ENCODE measurements at regions not wholly inside any gene's neighbourhood (a gene's known extent, or its start where the extent isn't known, plus 50 kb on each side); places are given as distances from the start of the nearest gene placed in this dataset.

- DNase-seq (ENCODE audit: low read depth in 3 of 3), result no peak
Observed at GRCh38 chr10:3413937-3414666, 241.5 kb upstream of the PITRM1 start.

DNA sequence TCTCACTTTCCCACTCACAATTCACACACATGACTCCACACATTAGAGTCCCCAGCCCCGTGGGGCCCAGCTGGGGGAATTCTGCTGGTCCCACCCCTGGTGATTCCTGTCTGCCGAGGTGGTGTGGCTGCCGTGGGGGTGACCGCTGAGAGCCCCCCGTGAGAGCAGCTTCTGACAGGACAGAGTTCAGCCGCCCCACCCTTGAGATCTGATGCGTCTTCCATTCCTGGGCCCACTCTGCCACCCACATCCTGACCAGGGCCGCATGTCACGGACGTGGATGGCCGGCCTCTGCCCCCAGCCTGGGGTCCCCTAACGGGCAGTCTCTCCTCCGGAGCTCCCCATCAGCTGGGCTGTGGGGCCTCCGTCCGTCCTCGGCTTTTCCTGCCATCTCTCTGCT, 240.1 kb upstream of the PITRM1 start:
- DNase-seq (ENCODE audit: low read depth in 3 of 3), result no peak

DNA sequence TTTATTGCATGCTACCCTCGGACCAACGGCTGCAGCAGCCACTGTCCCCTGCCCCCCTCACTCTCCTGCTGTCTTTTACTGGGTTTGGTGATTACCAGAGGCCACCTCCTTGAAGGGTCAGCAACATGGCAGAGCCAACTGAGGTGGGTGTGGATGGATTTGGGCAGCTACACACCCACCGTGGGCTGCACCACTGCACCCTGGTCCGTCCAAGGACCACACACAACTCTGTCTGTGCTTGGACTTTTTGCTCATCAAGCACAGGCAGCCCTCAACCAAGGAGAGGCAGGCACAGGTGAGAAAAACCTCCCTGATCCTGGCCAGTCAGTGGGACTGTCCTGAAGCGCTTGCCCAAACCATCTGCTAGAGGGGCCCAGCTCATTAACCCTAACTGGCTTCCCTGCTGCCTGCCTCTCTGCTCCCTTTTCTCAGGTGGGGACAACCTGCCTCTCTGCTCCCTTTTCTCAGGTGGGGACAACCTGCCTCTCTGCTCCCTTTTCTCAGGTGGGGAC, 239.5 kb upstream of the PITRM1 start:
- DNase-seq (ENCODE audit: low read depth in 3 of 3), result no peak

DNA sequence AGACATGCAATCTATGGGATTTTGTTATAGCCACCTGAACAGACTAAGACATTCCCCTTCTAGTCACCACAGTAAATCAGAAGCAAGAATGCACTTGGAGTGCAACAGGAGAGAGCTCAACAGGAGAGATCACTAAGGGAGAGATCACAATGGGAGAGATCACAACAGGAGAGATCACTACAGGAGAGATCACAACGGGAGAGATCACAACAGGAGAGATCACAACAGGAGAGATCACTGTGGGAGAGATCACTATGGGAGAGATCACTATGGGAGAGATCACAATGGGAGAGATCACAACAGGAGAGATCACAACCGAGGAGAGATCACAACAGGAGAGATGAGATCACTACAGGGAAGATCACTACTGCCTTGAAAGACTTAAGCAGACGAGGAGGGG, 238.5 kb upstream of the PITRM1 start:
- DNase-seq (ENCODE audit: low read depth in 3 of 3), result no peak

- DNase-seq (ENCODE audit: low read depth in 3 of 3), result no peak
Observed at GRCh38 chr10:3409928-3410327, 237.3 kb upstream of the PITRM1 start.

GRCh38 chr10:3408603-3409365, 236.2 kb upstream of the PITRM1 start:
- DNase-seq (ENCODE audit: low read depth in 3 of 3), result no peak

DNA sequence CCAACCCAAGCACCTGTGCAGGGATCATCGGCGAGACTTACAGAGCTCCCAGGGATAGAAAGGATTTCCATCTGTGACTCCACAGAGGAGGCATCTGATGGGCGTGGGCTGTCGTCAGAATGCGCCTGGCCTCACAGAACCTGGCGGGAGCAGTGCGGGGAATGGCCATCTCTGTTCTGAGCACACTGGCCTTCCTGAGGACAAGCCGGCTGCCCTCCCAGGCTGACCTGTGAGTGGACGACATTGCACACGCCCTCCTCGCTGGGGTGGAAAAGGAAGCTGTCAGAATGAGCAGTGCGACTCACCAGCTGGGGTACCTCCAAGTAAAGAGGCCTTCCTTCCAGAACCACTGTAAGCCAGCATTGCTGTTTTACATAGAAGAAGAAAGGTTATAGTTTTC, 234.6 kb upstream of the PITRM1 start:
- no peak for DNase-seq (ENCODE audit: low read depth in 3 of 3)

DNA sequence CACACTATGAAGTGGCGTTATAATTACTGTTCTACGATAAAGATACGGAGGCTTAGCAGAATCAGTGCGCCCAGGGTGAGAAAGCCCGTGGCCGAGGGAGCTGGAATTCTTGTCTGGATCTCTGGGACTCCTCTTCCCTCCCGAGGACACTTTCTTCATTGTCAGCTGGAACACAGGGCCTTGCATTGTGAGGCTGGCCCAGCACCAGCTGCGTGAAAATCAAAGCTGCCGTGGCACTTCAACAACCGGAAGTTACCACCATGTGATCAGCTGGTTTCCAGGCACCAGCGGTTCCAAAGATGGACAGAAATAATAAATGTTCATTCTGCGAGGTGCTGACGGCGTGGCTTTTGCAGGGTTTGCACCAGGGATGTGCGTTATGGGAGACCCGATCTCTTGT, 234.0 kb upstream of the PITRM1 start:
- DNase-seq (ENCODE audit: low read depth in 3 of 3), result no peak

GRCh38 chr10:3404381-3404780, 231.8 kb upstream of the PITRM1 start:
- no peak for DNase-seq (ENCODE audit: low read depth in 3 of 3)

GRCh38 chr10:3402187-3402751, 229.7 kb upstream of the PITRM1 start:
- no peak for DNase-seq (ENCODE audit: low read depth in 3 of 3)

GRCh38 chr10:3401491-3401938, 228.9 kb upstream of the PITRM1 start:
- DNase-seq (ENCODE audit: low read depth in 3 of 3), result no peak

- no peak for DNase-seq (ENCODE audit: low read depth in 3 of 3)
Observed at GRCh38 chr10:3400348-3400747, 227.8 kb upstream of the PITRM1 start.

GRCh38 chr10:3399756-3400155, 227.2 kb upstream of the PITRM1 start:
- DNase-seq (ENCODE audit: low read depth in 3 of 3), result no peak

- DNase-seq (ENCODE audit: low read depth in 3 of 3), result no peak
Observed at GRCh38 chr10:3398825-3399646, 226.5 kb upstream of the PITRM1 start.

DNA sequence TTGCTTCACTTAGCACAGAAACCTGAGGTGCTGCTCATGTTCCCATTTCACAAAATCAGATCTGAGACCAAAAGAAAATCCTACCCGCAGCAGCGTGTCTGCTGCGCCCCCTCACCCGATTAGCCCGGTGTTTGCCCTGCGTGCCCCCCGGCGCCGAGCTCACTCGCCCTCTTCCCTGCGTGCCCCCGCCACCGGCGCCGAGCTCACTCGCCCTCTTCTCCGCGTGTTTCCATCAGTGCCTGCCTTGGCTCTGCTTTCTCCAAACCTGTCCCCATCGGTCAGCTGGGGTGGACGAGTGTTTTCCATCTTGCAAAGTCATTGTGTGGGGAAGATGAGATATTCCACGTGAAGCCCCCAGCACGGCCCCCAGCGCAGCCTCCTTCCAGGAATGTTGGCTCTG, 225.3 kb upstream of the PITRM1 start:
- DNase-seq (ENCODE audit: low read depth in 3 of 3), result no peak

GRCh38 chr10:3397231-3397630, 224.6 kb upstream of the PITRM1 start:
- DNase-seq (ENCODE audit: low read depth in 3 of 3), result no peak

DNA sequence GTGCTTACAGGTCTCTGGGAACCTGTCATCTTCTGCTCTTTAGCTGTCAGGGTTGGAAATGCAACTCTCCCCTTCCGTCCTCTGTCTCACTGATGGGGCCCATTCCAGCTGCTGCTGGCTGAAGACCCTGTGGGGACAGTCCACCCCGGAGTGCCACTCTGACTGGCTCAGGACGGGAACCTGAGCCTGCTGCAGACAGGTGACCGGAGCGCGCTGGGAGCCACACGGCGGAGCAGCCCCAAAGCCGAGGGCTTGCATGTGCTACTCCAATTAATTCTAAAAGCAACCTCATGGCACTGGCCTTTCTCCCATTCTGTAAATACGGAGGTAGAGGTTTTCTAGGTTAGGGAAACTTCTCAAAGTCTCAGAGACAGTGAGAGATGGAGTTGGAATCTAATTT, 223.5 kb upstream of the PITRM1 start:
- no peak for DNase-seq (ENCODE audit: low read depth in 3 of 3)

DNA sequence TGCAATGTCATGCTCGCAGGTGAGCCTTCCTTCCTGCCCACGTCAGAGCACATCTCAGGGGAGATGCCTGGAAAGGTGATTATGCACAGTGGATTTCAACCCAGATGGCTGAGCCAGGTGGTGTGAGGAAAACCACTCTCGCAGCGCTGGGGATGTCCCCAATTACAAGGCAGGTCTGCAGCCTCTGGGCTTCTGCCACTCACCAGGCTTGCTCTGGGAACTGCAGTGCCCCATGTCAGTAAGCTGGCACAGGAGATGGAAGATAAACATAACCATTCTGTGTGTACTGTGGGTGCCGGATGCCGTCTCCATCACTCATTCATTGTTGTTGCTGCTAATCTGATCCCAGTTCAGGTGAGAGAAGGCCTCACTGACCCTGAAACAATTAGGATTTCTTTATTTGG, 222.9 kb upstream of the PITRM1 start:
- DNase-seq (ENCODE audit: low read depth in 3 of 3), result no peak

DNA sequence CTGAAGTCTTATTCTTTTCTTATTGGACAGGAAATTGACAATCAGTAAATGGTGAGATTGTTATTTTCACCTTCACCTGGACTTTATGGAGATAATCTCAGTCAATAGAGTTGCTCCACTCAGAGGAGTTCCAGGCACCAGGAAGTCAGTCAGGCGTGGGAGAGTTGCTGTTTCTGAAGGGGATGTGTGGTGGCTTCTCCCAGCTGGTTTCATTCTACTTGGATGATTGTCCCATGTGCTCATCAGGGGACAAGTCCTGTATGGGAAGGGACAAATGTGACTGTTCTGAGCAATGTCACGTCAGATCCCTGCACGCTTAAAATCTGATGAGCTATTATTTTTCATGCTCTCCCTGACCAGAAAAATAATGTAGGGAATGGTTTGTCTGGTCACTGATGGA, 222.5 kb upstream of the PITRM1 start:
- no peak for DNase-seq (ENCODE audit: low read depth in 3 of 3)

DNA sequence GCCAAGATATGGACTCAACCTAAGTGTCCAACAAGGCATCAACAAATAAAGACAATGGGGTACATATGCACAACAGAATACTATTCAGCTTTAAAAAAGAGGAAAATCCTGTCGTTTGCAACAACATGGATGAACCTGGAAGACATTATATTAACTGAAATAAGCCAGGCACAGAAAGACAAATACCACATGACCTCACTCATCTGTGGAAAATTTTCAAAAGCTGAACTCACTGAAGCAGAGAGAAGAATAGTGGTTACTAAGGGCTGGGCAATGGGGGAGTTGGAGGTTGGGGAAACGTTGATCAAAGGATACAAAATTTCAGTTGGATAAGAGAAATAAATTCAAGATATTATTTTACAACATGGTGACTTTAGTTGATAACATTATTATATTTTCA, 221.4 kb upstream of the PITRM1 start:
- no peak for DNase-seq (ENCODE audit: low read depth in 3 of 3)

- no peak for DNase-seq (ENCODE audit: low read depth in 3 of 3)
Observed at GRCh38 chr10:3391657-3392056, 219.1 kb upstream of the PITRM1 start.

DNA sequence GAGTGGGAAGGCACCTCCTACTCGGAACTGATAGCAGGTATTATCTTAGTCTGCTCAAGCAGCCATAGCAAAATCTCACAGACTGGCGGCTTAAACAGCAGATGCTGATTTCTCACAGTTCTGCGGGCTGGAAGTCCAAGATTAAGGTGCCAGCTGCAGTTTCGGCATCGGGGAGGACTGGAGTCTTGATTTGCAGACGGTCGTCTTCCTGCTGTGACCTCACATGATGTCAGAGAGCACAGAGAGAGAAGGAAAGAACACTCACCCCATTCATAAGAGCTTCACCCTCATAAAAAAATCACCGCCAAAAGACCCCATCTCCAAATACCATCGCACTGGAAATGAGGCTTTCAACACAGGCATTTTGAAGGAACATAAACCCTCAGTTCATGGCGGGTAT, 216.5 kb upstream of the PITRM1 start:
- no peak for DNase-seq (ENCODE audit: low read depth in 3 of 3)
